Heart left ventricle (tissue), 13 donors: ENCODE measurements at regions not wholly inside any gene's neighbourhood (a gene's known extent, or its start where the extent isn't known, plus 50 kb on each side); places are given as distances from the start of the nearest gene placed in this dataset.
"Not testable (repeated sequence)": the region's sequence is repeated elsewhere in the genome, so short reads cannot be mapped to it uniquely, and the experiment has no call there.

Experiments used
- CTCF ChIP-seq, 12 donors: fragments of 200-600 bp; sonication (generic) in 4 of 12; IDR thresholded peaks; one replicate each; pipeline versions ENCODE4 v1.5.0 to v1.8.0; 2018 to 2022; ENCODE audit warnings: antibody characterized with exemption in 12 of 12, mild to moderate bottlenecking in 5 of 12
- POLR2A ChIP-seq, 2 donors: fragments of 450-650 bp; IDR thresholded peaks; one replicate each; pipeline ENCODE4 v1.6.1; 2017; ENCODE audit warnings: antibody characterized with exemption in 2 of 2, mild to moderate bottlenecking in 2 of 2, moderate library complexity in 2 of 2
- donor health status: ischemic (EF 13 %, LVEDD 7.1; RV severe dilation, severe dysfunction).
- donor health status: DM: no; HTN: yes; CAD: no.
- donor health status: DM: no; HTN: no; CAD: no.
- donor health status: ischemic (EF 25% LVEDD 6.9; RV normal size, moderate dysfunction).
- donor health status: ischemic (EF 25% LVEDD 5.7; RV mildly dilated, moderate dysfunction).
- donor health status: ischemic (EF 35%, LVEDD 5.7; RV mildly dilated, moderate dysfunction).
- donor health status: nonischemic (EF 11% LVEDD 7.7; RV severe dilation, severe dysfunction).
- donor health status: DM: yes; HTN: yes; CAD: no.
- donor health status: PGD.
- donor health status: ischemic (EF 29% LVEDD 5.4; RV normal size, mild dysfunction).
- donor health status: nonischemic (EF 23%, LVEDD 6.1; RV moderate dilation, normal function).

GRCh38 chr11:91988443-91988842, 236.2 kb upstream of the FAT3 start:
- not testable (repeated sequence) for TF ChIP-seq CTCF, POLR2A (IDR thresholded peaks at IDR 0.05)
